Stimulated activated CD4-positive, alpha-beta T cell treated with anti-CD3 and anti-CD28 coated beads, Interleukin-15, amount 100 ng/mL, for 24 hours (primary cell): ENCODE measurements at regions not wholly inside any gene's neighbourhood (a gene's known extent, or its start where the extent isn't known, plus 50 kb on each side); places are given as distances from the start of the nearest gene placed in this dataset.
"Not testable (repeated sequence)": the region's sequence is repeated elsewhere in the genome, so short reads cannot be mapped to it uniquely, and the experiment has no call there.

ENCODE experiments used
- DNase-seq: peaks from one replicate; pipeline ENCODE4 v3.0.0-alpha.2; 2020

- DNase-seq, result no peak
These were observed 242.4 kb upstream of the PHF14 start for GRCh38 chr7:10731253-10731773.

GRCh38 chr7:10733747-10734146, 239.9 kb upstream of the PHF14 start:
- DNase-seq, result no peak

GRCh38 chr7:10734595-10734994, 239.1 kb upstream of the PHF14 start:
- no peak for DNase-seq

GRCh38 chr7:10739401-10739800, 234.3 kb upstream of the PHF14 start:
- no peak for DNase-seq

- no peak for DNase-seq
These were observed 232.9 kb upstream of the PHF14 start for GRCh38 chr7:10740805-10741204.

- no peak for DNase-seq
These were observed 216.7 kb upstream of the PHF14 start for GRCh38 chr7:10756981-10757380.

- no peak for DNase-seq
These were observed 214.6 kb upstream of the PHF14 start for GRCh38 chr7:10759120-10759519.

- DNase-seq, result no peak
These were observed 205.9 kb upstream of the PHF14 start for GRCh38 chr7:10767771-10768170.

- DNase-seq, result no peak
These were observed 203.5 kb upstream of the PHF14 start for GRCh38 chr7:10770176-10770575.

- no peak for DNase-seq
These were observed 200.2 kb upstream of the PHF14 start for GRCh38 chr7:10773430-10773829.

GRCh38 chr7:10779465-10780399, 193.9 kb upstream of the PHF14 start:
- DNase-seq, result no peak

GRCh38 chr7:10780400-10780747, 193.3 kb upstream of the PHF14 start:
- no peak for DNase-seq

GRCh38 chr7:10786976-10787375, 186.7 kb upstream of the PHF14 start:
- not testable (repeated sequence) for DNase-seq

GRCh38 chr7:10789170-10789569, 184.5 kb upstream of the PHF14 start:
- no peak for DNase-seq

- DNase-seq, result no peak
These were observed 182.8 kb upstream of the PHF14 start for GRCh38 chr7:10790910-10791309.

- no peak for DNase-seq
These were observed 179.5 kb upstream of the PHF14 start for GRCh38 chr7:10793995-10794775.

- no peak for DNase-seq
These were observed 176.5 kb upstream of the PHF14 start for GRCh38 chr7:10797157-10797556.

- no peak for DNase-seq
These were observed 175.6 kb upstream of the PHF14 start for GRCh38 chr7:10798044-10798443.

GRCh38 chr7:10799475-10799874, 174.2 kb upstream of the PHF14 start:
- no peak for DNase-seq

GRCh38 chr7:10802011-10802410, 171.7 kb upstream of the PHF14 start:
- DNase-seq, result no peak

GRCh38 chr7:10802526-10802925, 171.1 kb upstream of the PHF14 start:
- no peak for DNase-seq

GRCh38 chr7:10803720-10804119, 170.0 kb upstream of the PHF14 start:
- DNase-seq, result no peak

- no peak for DNase-seq
These were observed 168.9 kb upstream of the PHF14 start for GRCh38 chr7:10804770-10805169.

- DNase-seq, result no peak
These were observed 158.1 kb upstream of the PHF14 start for GRCh38 chr7:10815546-10815945.
